ENCODE measurements at regions not wholly inside any gene's neighbourhood (a gene's known extent, or its start where the extent isn't known, plus 50 kb on each side); places are given as distances from the start of the nearest gene placed in this dataset.
A peak's percentile ranks its signal among the peaks of the same experiment; 100 is the strongest.
"Not testable (repeated sequence)": the region's sequence is repeated elsewhere in the genome, so short reads cannot be mapped to it uniquely, and the experiment has no call there.

DNA sequence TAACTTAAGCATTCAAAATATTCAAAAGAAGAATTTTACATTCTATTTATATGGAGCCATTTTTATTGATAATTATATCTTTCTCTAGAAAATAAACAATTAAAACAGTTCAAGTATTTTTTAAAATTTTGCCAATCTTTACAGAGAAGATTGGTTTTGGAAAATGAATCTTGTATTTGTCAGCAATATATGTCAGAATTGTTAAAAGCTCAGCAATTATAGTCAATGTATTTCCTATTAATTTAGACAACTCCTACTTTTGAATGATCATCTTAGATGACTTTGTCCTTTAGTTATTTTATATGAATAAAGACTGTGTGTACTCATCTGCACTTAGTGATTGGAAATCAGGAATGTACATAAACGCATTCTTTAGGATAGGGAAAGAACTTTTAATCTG is 223.9 kb upstream of the MAD2L1 start:
- DNase-seq = no peak

DNA sequence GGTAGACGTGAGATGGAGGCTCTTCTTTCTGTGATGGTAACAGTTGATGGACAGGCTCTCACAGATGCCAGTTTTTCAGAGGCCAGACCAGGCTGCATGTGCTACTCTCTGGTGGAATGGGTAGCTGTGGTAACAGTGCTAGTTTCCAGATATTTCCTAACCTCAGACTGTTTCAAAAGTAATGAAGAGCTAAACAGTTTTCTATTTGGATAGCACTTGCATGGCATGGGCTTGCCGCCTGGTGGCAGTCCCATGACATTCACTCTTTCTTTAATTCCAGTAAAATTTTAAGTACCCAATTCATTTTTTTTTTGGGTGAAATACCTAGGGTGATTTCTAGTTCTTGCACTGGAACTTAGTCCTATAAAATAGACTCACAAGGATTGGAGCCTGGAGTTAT is 220.2 kb upstream of the MAD2L1 start:
- no peak for DNase-seq

DNA sequence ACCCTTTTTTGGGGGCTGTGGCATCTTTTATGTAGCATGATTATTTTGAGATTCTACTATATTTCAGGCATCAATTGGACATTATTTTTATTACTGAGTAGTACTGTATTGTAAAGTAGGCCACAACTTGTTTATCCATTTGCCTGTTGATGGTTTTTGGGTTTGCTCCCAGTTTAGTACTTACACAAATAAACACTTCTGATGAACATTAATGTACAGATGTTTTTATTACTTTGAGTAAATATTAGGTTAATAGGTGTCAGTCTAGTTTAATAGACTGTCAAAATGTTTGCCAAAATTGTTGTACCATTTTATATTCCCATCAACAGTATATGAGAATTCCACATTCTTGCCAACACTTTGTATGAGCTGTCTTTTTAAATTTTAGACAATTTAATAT is 214.9 kb upstream of the MAD2L1 start:
- DNase-seq = no peak

DNA sequence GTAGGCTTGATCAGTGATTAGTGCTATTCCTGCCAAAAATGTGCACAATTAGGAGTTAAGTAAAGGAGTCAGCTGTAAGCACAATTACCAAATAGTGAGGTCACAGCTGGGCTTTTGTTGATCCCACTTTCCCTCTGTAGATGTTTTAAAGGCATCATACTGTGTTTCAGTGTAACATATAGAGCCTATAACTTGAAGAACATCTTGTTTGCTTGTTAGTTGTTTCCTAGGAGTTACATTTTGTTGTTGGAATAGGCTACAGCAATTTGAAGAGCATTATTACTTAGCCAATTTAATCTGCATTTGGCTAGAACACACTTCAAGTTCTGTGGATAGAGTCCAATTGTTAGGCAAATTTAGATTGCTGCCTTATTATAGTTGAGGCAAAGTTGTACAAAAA is 210.7 kb upstream of the MAD2L1 start:
- no peak for DNase-seq

DNA sequence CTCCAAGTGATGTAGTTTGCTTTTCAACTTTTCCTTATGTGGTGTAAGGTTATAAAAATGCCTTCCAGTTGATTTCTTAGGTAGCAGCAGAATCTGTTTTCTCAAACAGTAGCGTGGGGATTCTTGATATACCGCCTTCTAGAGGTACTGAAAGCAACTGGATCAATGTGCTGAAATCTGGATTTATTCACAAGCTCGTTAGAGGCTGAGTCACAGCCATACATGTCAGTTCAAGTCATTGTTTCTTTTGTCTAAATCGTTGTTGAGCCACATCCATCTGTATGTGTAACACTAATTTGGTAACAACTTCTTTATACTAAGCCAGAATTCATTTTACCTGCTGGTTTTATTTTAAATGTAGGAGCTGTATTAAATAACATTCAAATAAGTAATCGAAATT is 200.0 kb upstream of the MAD2L1 start:
- DNase-seq = no peak

DNA sequence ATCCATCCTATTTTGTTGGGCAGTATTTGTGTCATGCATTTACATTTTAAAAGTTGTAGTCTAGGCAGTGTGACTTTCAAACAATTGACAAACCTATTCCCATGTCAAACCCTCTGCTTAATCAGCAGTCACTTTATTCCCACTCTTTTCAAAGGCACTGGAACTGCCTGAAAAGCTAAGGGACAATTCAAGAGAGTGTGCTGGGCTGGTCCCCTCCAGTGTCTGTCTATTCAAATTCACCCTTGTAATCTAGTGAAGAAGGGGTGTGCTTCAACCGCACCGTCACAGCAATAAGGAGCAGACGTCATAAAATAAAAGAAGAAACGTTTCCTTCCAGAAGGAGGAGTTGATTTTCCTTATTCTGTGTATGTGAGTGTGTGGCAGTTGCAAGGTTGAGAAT is 197.0 kb upstream of the MAD2L1 start:
- DNase-seq = no peak

DNA sequence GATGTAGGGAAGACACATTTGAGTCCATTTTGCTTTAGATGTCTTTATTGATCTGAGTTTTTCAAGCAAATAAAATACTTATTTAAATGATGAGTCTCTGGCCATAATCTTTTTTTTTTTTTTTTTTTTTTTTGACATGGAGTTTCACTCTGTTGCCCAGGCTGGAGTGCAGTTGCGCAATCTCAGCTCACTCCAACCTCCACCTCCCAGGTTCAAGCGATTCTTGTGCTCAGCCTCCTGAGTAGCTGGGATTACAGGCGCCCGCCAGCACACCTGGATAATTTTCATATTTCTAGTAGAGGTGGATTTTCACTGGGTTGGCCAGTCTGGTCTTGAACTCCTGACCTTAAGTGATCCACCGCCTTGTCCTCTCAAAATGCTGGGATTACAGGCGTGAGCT is 194.5 kb upstream of the MAD2L1 start:
- DNase-seq = no peak

DNA sequence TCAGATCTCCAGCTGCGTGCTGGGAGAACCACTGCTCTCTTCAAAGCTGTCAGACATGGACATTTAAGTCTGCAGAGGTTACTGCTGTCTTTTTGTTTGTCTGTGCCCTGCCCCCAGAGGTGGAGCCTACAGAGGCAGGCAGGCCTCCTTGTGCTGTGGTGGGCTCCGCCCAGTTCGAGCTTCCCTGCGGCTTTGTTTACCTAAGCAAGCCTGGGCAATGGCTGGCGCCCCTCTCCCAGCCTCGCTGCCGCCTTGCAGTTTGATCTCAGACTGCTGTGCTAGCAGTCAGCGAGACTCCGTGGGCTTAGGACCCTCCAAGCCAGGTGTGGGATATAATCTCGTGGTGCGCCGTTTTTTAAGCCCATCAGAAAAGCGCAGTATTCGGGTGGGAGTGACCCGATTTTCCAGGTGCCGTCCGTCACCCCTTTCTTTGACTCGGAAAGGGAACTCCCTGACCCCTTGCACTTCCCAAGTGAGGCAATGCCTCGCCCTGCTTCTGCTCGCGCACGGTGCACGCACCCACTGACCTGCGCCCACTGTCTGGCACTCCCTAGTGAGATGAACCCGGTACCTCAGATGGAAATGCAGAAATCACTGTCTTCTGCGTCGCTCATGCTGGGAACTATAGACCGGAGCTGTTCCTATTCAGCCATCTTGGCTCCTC is 189.6 kb upstream of the MAD2L1 start:
- peak; percentile 6 for DNase-seq

DNA sequence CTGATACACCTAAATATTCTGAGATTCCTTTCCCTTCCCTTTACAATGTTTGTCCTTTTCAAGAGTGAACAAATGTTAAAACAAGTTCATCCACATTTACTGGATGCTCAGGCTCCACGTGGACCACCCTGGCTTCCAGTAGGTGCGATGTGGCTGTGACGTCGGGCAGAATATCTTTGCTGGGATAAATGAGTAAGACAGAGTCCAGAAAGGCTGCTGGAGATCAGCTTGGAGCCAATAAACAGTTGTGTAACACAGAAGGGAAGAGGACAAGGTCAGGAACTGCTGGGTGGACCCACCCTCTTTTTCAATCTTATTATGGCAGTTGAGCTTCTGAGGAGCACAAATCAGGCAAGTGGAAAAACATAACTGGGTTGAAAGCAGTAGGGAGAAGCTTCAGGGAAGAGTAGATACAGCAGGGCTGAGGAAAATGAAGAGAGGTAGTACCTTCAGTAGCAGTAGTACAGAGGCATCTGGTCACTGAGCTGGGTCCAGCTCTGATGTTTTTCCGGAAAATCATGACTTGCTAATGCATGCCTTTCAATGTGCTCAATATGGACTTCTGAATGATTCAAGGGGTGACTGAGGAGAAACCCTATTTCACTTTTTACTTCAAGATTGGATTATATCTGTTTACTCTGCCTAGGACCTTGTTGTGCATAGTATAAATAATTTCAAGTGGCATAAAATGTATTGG is 171.8 kb upstream of the MAD2L1 start:
- DNase-seq = no peak

DNA sequence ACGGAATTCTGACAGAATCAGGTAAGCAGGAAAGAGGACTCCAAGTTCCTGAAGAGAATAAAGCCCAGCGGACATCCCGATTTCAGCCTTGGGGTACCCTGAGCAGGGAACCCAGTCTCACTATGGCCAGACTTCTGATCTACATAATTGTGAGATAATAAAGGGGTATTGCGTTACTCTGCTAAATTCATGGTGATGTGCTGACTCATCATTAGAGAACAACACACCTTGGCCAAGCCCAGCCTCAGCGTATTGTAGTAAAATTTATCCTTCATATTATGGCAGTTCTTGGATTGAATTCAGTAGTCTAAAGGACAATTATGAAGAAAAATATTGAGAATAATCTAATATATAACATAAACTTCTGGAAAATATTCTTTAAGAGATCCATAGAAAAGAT is 170.2 kb upstream of the MAD2L1 start:
- DNase-seq = no peak

DNA sequence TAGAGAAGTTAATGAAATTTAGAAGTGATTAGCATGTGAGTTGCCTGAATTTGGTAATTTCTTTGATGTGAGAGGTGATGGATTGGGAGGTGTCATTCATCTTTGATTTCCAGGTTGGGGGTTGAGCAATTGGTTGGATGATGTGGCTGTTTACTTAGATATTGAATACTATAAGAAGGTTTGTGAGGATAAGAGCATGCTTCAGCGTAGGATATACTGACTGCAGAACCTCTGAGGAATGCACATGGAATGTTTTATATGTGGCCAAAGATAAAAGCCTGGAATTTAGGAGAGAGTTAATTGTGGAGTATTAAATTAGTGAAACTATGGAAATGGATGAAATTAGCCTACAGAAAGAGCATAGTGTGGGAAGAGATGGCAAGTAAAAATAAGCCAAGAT is 165.4 kb upstream of the MAD2L1 start:
- no peak for DNase-seq

DNA sequence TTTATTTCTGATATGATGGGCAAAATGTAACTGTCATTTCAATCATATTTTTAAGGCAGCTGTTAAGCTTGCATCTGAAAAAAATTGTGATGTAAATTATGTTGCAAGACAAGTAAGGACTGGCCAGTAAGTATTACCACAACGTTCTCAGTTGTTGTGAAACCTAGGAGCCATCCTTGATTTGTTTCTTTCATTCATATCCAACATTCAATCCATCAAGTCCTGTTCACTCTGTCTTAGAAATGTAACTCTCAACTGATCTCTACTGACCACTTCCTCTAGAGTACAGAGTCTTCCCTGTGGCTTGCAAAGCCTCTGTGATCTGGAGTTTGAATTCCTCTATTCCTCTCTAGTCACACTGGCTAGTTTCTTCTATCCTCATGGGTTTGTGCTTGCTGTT is 161.4 kb upstream of the MAD2L1 start:
- DNase-seq = no peak

DNA sequence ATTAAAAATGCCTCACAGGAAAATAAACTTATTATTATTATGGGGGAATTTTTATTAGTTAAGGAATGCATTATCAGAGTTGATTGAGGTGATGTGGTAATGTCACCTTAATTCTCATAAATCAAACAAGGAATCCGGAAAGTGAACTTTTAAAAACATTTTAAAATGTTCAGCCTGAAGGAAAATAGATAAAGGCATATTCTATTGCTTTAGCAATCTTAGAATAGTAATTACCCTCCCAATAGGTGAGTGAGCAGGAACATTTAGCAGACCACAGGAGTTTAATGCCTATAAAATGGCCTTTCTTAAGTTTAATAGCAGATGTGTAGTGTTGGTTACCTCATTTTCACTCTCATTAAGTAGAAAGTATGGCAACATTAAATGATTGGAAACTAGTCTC is 160.9 kb upstream of the MAD2L1 start:
- no peak for DNase-seq

DNA sequence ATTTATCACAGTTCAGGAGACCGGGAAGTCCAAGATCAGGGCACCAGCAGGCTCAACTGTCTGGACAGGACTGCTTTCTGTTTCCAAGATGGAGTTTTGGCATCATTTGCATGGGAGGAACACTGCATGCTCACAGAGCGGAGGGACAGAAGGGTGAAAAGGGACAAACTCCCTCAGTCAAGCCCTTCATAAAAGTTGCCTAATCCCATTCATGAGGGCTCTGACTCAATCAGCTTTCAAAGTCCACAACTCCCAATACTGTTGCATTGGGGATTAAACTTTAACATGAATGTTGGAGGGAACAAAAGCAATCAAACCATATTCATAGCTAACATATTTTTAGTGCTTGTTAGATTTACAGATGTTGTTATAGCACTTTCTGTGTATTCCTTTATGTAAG is 158.9 kb upstream of the MAD2L1 start:
- no peak for DNase-seq

DNA sequence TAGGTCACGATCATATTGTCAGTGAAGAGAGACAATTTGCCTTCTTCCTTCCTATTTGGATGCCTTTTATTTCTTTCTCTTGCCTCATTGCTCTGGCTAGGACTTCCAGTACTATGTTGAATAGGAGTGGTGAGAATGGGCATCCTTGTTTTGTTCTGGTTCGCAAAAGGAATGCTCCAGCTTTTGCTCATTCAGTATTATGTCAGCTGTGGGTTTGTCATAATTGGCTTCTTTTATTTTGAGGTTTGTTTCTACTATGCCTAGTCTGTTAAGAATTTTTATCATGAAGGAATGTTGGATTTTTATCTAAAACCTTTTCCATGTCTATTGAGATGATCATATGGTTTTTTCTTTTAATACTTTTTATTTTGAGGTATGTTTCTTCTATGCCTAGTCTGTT is 152.3 kb upstream of the MAD2L1 start:
- DNase-seq = no peak

DNA sequence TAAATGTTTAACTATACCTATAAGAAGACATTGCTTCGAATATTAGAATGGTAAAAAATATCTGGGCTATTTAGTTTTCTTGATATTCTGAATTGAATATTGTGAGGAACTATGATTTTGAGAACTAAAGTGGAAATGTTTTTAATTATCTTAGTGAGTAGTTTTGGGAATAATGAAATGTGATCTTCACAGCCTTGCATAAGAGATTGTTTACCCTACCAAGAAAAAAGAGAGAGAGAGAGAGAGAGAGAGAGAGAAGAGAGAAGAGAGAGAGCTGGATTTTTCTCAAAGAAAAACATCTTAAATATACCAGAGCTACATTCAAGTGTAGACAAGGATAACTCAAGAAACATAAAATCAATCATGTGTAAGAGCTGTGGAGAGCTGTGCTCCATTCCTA is 148.7 kb upstream of the MAD2L1 start:
- no peak for DNase-seq

DNA sequence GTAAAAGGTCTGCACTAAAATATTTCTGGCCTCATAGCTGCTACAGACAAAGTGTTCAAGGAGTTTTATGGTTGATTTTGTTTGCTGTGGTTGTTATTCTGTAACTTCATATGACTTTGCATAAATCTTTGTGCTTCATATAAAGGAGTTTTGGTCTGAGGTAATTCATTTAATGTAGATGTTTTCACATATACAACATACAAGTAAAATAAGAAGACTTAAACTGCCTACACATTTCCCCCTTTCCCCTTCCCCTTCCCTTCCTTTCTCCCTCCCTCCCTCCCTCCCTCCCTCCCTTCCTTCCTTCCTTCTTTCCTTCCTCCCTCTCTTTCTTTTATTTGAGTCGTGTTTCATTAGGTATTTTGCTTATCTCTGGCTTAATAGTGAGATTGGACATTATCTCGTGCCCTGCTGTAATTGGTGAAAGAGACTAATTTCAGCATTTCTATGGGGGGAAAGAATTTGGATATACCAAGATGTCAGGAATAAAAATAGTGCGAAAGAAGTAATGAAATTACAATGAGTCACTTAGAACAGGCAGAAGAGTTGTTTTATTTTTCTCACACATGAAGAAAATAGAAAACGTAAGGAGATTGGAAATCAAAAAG is 144.9 kb upstream of the MAD2L1 start:
- DNase-seq = no peak

DNA sequence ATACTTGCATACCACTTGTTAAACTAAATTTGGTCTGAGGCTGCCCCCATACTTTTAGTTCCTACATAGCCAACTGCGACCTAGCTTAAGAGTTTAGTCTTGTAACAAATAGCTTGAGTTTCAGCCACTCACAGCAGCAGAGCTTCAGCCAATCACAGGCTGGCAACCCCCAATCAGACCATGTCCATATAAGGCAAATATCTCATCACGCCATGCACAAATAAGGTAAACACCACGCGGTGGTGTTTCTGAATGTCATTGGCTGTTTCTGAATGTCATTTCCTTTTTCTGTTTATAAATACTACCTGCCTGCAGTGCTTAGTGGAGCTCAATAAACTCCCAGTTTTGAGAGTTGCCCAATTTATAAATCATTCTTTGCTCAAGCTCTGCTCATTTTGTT is 143.1 kb upstream of the MAD2L1 start:
- DNase-seq = no peak

DNA sequence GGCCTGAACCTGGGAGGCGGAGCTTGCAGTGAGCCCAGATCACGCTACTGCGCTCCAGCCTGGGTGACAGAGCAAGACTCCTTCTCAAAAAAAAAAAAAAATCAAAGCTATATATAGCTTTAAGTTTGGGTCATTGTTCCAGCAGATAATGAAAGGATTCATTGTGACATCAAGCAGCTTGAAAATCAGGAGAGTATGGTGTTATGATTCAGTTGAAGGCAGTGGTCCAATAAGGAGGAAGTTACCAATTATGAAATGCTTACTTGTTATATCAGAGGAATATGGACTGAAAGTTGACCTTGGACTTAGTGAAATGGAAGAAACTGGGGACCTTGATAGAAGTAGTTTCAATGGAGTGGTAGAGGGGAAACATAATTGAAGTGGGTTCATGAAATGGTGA is 140.4 kb upstream of the MAD2L1 start:
- no peak for DNase-seq

DNA sequence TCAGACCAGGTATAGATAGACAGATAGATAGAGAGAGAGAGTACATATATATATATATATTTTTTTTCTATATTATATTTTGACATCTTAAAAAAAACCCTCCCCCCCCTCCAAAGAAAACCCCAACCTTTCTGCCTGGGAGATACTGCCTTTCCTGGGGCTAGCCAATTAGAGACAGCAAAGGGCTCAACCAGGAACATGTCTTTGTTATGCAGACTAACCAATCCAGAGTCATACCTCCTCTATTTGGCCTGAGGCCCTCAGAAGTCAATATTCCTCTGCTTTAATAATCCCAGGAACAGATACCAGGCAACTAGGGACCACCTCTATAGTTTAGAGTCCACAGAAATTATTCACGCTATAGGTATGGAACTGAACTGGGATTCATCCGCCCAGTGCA is 135.6 kb upstream of the MAD2L1 start:
- no peak for DNase-seq

DNA sequence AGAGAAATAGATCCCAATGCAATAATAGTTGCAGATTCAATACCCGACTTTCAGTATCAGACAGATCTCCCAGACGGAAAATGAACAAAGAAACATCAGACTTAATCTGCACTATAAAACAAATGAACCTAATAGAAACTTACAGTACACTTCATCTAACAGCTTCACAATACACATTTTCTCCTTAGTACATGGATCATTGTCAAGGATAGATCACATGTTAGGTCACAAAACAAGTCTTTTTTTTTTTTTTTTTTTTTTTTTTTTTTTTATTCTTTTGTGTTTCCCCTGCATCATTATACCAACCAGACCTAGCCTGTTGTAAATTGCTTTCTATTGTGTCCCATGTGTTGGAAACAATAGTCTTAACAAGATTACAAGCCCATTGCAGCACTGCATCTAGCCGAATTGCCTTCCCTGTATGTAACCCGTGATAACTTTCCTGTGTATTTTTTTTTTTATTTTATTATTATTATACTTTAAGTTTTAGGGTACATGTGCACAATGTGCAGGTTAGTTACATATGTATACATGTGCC is 134.0 kb upstream of the MAD2L1 start:
- DNase-seq = not testable (repeated sequence)

DNA sequence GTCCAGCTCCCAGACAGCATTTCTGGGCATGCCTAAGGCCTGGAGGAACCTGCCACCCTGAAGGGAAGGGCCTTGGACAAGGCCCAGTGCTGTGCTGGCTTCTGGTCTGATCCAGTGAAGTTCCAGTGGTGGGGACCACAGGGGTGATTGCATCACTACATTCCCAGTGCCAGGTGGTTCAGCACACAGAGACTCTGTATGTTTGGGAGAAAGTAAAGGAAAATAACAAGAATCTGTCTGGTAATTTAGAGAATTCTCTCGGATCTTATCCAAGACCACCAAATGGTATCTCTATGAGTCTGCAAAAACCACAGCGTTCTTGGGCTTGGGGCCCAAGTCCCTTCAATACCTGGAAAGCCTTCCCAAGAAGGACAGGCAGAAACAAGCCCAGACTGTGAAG is 131.8 kb upstream of the MAD2L1 start:
- DNase-seq = no peak

DNA sequence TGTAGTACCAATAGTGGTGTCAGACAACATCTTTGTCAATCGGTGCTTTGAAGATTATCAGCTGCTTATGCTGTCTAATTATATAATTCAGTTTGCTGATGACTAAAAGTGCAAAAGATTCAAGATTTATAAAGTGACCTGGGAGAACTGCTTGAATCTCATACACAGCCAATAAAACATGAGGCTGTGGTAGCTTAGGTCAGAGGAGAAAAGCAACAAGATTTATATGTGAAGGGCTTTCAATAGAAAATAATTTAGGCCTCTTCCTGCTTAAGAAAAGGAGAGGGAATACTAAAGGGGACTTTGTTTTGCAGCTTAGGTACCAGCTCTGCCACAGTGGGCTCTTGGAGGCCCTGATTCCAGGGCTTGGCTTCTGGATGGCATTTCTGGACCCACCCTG is 111.0 kb upstream of the MAD2L1 start:
- no peak for DNase-seq

DNA sequence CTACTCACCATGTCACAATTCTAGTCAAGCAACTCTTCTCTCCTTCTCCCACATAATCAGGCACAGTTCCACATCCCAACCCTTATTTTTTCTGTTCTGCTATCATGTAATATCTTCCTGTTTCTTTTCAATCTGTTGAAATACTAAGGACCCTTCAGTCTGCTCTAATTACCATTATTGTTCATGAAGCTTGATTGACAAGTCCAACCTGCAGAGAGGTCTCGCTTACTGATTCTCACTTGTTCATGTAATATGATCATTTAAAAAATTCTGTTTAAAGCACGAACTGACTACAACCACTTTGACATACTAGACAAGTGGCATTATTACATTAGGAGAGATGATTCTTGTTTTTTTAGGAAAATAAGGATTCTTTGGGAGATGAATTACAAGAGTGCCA is 108.6 kb upstream of the MAD2L1 start:
- DNase-seq = no peak

DNA sequence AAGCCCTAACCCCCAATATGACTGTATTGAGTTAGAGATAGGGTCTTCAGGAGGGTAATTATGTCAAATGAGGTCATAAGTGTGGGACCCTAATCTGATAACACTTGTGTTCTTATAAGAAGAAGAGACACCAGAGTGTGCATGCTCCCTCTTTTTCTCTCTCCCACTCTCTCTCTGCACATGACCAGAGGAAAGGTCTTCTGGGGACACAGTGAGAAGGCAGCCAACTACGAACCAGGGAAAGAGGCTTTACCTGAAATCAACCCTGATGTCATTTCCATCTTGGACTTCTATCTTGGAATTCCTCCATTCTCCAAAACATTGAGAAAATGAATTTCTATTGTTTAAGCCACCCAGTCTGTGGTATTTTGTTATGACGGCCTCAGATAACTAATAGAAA is 97.2 kb upstream of the MAD2L1 start:
- DNase-seq = no peak

All from DMS153 (cell line).